GM12873 (cell line): ENCODE measurements at regions not wholly inside any gene's neighbourhood (a gene's known extent, or its start where the extent isn't known, plus 50 kb on each side); places are given as distances from the start of the nearest gene placed in this dataset.

Experiments used
- CTCF ChIP-seq: IDR thresholded peaks from 2 replicates; pipeline ENCODE4 v1.5.1; 2012; ENCODE audit warnings: low read depth, mild to moderate bottlenecking, moderate library complexity, low read length, control low read depth; ENCODE audit not compliant: insufficient read depth; ENCODE audit errors: missing control alignments

GRCh38 chr6:105800398-105800797, 285.7 kb upstream of the PRDM1 start:
- no peak for TF ChIP-seq CTCF

DNA sequence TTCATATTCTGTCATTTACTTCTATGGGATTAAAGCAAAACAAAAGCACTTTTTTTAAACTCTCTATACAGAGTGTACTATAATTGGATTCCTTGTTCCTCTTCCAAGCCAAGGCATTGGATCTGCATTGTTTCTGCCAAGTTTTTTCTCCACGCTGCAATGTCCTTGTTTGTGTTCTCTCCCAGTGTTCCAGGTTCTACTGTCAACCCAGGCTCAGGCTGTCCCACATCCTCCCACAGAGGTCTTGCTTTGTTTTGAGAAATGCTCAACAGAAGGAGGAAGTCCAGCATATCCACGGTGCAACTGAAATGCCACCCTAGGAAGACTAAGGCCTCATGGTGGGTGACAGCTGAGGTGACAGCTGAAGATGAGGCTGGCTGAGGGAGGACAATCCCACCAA, 287.1 kb upstream of the PRDM1 start:
- TF ChIP-seq CTCF: no peak

DNA sequence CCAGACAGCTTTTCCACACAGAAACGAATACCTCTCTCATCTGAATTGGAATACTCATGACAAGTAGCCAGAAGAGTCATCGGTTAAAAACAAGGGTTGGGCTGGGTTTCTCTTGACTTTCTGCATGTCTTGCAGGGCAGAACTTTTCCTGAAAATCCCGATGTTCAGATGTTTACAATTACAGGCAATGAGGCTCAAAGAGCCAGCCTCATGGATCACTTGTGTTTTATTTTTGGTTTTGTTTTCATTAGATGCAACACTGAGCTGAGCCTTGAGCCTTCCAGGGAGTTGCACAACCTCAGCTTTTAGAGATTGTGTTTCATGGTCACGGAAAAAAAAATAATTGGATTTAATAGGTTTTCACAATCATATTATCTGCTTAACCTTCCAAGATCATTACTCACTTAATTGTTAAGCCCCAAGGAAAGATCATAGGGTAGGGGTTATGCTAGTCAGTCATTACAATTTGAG, 288.1 kb upstream of the PRDM1 start:
- TF ChIP-seq CTCF: no peak

GRCh38 chr6:105797286-105797979, 288.7 kb upstream of the PRDM1 start:
- no peak for TF ChIP-seq CTCF

- TF ChIP-seq CTCF: no peak
Observed at GRCh38 chr6:105795913-105796517, 290.1 kb upstream of the PRDM1 start.

- no peak for TF ChIP-seq CTCF
Observed at GRCh38 chr6:105795366-105795765, 290.8 kb upstream of the PRDM1 start.

DNA sequence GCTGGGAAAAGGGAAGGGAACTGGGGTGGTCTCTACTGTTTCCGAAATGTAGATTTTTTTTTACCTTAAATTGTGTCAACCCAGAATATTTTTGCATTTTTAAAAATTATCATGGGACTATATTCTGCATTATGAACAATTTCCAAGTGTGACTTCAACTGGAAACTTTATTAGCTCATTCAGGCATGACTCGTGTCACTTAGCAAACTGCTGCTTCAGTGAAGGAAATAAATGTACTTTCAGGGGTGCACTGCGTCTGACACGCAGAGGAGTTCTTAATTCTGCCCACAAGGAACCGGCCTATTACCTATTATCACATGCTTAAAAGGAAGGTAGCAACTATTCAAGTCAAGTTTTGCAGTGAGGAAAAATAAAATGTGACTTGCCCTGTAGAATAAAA, 291.3 kb upstream of the PRDM1 start:
- no peak for TF ChIP-seq CTCF
